Stimulated activated CD8-positive, alpha-beta memory T cell treated with anti-CD3 and anti-CD28 coated beads, Interleukin-2, amount 100 ng/mL, for 1 hour (primary cell): ENCODE measurements at regions not wholly inside any gene's neighbourhood (a gene's known extent, or its start where the extent isn't known, plus 50 kb on each side); places are given as distances from the start of the nearest gene placed in this dataset.
"Not testable (repeated sequence)": the region's sequence is repeated elsewhere in the genome, so short reads cannot be mapped to it uniquely, and the experiment has no call there.

Experiments
- DNase-seq, 2 donors: peaks; one replicate each; pipeline ENCODE4 v3.0.0-alpha.2; 2020; ENCODE audit warnings: low read depth in 2 of 2

DNA sequence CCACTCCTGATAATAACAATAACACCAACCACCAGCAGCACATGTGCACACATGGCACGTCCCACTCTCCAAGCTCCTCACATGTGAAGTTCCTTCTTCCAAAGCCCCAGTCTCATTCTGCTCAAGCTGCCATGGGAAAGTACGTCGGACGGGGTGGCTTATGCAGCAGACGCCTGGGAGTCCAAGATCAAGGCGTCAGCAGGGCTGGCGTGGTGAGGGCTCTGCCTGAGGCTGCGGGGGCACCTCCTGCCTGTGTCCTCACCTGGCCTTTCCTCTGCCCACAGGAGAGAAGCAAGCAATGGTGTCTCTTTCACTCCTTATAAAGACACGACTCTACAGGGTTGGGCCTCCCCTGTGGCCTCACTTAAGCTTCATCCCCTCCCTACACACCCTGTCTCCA, 68.8 kb upstream of the INSIG1 start:
- DNase-seq, result no peak

DNA sequence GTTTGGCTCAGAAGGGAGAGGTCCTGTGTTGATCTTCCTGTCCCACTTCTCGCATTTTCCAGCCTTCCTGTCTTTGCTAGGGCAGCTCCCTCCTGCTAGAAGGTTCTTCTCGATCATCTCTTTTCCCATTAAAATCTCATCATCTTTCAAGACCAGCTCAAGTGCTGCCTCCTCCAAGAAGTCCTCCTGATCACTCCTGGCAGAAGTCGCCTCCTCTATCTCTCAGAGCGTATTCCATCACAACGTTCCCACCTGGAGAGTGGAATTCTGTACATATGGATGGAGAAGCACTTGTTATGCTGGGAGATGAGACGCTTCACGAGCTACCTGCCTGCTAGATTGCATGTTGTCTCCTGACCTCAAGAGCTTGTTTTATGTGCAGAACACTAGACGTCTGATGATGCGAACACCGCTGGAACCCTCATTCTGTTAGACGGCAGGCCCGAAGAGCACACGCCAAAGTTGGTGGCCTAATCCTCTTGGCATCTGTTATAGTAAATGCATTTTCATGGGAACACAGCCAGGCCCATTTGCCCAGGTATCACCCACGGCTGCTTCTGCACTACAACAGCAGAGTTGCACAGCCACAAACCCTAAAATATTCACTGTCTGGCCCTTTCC, 68.0 kb upstream of the INSIG1 start:
- no peak for DNase-seq

DNA sequence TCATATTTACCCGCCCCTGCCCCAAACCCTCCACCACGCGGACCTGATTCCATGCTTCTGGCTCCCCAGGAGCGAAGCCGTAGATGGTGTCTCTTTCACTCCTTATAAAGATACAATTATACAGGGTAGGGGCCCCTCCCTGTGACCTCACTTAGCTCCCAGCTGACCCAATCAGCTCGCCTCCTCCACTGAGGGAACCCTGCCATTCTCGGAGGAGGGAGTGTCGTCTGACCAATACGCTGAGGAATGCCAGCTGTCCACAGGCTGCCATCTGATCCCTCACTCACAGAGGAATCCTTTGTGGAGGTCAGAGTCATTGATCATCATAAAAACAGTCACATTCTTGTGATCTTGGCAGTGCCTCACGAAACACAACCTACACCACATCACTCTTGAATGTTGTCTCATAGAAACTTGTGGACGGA, 67.5 kb upstream of the INSIG1 start:
- no peak for DNase-seq

DNA sequence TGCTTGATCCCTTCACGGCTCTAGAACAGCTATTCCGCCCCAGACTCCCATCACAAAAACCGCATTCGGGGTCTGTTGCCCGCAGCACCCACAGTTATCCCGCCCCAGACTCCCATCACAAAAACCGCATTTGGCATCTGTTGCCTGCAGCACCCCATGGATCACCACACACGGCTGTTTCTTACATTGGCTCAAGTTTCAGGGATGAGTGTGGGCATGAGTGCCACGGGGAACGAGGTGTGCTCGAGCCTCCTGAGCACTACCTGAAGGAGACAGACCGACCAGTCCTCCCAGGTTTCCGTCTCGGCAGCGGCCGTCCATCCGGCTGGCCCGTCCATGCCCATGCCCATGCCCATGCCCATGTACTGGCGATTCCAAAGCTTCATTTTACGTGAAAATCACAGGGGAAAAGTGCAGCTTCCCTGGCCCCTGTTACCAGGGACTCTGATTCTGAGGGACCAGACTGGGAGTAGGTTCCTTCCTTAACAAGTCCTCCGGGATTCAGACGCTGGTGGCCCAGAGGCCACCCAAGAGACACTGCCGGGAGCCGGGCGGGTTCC, 66.4 kb upstream of the INSIG1 start:
- no peak for DNase-seq

GRCh38 chr7:155231941-155232340, 65.7 kb upstream of the INSIG1 start:
- DNase-seq, result no peak

DNA sequence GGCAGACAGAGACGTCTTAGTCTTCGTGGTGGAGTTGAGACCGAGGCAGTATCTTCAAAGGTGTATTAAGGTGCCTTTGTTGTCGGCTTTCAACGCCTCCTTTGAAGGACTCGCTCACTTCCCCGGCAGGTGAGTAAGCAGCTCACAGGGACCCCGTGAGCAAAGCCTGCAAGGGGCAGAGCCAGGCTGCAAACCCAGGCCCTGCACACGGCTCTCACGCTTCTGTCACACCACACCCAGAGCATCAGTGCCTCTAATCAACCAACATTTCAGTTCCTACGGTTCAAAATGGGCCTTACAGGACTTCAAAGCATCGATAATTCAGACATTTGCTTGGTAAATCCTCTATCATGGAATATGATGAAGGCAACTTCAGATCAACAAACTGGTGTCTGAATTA, 64.8 kb upstream of the INSIG1 start:
- no peak for DNase-seq

DNA sequence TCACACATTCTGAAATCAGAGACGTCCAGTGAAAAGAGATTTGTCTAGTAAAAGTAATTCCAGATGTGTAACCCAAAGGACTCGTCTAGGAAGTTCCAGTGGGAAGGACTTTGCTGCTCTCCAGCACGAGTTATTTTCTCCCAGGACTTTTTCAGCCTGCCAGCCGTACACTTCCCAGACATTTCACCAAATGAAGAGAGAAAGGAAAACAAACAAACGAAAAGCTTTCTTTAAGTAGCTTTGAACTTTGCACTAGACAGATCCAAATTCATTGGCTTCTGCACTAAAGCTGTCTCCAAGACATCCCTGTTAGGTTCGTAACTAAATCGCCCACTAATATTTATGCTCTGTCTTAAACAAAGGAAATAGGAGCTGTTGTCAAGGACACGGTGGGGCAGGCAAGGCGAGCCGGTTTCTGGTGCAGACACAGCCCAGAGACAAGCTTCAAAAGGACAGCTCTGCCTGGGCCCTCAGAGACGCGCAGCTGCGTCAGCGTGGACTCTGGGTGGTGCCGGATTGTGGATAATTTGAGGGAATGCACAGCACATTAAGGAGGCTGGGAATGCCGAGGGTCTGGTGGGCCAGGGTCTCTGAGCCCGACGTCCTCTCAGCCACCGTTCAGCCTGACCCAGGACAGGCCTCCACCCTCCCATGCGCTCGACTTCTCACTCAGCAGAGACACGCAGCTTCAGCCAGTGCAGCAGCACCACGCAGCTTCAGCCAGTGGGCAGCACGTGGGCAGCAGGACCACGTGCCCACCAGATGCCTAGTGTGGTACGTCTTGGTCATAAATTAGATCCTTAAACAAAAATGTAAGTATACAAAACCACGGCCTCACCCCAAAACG, 64.1 kb upstream of the INSIG1 start:
- DNase-seq, result no peak

DNA sequence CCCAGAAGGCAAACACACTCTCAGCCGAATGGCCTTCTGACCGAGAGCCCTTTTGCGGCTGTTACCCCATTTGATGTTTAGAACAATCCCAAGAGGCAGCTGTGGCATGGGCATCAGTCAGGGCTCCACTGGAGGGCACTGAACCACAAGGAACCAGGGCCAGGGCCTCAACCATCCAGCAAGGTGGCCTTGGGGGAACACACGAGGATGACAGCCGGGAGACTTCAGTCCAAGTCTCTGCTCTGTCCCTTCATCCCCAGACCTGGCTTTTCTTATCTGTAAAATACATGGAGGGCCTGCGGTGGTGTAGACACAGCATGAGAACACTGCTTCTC, 63.6 kb upstream of the INSIG1 start:
- no peak for DNase-seq

GRCh38 chr7:155234950-155235789, 62.5 kb upstream of the INSIG1 start:
- DNase-seq, result no peak

DNA sequence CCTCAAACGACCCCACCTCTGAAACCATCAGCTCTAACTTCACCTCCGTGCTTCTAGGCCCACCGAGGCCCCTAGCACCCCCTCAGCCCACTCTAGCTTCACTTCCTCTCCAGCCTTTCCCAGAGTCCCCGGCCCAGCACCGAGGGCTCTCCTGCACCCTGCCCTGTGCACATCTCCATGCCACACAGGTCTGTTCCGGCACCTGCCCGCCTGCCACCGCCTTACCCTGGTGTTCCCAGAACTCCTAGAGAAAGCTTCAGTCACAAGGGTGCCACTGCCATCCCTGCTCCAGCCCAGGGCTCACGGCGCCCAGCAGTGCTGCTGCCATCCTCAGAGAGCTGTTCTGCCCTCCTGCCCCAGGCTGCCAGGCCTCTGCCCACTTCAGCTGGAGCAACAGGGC, 61.3 kb upstream of the INSIG1 start:
- no peak for DNase-seq

DNA sequence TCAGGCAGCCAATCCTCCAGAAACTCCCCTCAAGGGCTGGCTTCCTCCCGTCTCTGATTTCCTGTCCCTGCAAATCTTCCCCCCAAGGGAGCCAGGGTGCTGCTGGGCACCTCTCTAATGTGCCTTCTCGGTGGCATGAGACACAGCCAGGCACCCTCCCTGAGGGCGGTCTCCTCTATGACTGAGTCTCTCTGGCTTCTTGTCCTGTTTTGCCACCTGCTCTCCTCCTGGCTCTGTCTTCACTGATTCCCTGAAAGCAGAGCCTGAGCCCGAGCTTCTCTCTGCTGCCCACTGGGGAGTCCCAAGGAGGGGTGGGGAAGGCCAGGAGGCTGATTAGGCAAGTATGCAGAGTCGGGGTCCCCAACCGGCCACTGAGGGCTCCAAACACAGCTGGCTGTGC, 60.4 kb upstream of the INSIG1 start:
- DNase-seq, result no peak

- DNase-seq, result no peak
Measured at GRCh38 chr7:155237730-155238129, 59.9 kb upstream of the INSIG1 start.

DNA sequence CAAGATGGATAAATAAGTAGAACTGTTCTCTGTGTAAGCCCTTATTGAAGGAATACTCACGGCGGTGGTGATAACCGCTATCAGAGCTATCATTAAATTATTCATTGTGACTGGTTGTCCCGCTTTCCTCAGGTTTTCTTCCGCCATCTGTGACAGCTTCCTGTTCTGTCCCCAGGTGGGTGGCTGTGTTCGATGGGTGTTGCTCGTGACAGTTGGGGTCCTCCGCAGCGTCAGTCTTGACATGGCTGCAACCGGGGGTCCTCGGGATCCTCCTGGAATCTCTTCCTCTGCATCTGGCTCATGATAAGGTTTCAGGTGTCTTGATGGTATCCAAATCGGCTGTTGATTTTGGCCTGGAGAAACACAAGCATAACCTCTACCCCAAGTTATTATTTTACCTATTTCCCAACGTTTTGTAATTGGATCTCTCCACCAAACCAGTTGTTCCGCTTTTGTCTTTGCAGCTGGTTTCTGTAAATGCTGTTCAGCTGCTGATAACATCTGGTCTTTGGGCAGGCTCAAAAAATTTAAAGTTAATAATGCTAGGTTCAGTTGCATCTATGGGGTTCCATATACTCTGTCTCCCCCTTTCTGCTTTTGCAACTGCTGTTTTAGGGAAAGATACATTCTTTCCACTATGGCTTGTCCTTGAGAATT, 58.1 kb upstream of the INSIG1 start:
- DNase-seq, result not testable (repeated sequence)

DNA sequence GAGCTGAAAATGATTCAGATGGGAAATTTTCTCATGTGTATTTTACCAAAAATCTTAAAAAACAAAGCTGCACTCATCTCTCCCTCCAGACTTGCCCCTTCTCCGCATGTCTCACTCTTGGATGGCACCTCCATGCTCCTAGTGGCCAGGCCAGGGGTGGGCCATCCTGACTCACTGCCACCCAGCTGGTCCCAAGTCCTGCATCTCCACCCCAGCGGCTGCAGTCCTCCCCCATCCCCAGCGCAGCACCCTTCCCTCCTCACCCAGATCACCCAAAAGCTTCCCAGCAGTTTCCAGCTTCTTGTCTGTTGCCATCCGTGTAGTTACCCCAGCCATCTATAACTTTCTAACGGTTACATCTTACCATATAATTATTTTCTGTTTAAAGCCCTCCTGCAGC, 53.0 kb upstream of the INSIG1 start:
- DNase-seq, result no peak

DNA sequence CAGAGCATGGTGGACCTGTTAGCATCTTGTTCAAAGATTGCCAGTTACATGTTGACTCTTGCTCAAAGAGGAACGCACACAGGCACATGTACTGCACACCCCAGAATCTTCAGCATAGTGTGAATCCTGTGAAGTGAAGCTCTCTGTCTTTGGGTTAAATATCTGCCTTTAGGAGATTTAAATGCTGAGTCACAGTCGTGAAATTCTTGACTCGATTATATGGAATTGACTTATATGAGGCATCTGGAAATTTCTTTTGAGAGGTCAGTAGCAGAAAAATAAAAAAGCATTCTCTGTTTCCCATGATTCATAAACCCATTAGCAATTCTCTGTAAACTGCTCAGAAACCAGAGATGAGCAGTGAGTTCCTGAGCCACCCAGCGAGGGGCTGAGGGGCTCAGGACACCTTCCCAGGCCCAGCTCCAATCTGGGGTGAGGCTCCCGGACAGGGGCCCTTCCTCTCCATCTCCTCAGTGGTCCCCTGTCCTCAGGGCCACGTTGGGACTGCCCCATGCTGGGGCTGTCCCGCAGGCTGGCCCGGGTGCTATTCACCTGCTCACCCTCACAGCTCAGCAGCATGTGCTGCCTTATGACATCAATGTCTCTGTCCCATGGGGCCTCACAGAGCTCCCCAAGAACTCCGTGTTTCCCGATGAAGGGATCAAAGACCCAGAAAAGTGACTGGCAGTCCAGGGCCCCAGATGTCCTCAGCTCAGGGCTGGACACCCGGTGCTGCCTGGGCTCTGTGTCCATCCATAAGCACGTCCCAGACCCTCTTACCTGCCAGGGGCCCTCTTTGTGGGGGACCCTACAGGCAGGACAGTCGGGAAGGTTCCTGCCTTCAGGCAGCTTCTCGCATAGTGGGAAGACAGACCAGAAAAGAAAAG, 50.0 kb upstream of the INSIG1 start:
- DNase-seq, result no peak
